ENCODE measurements at regions not wholly inside any gene's neighbourhood (a gene's known extent, or its start where the extent isn't known, plus 50 kb on each side); places are given as distances from the start of the nearest gene placed in this dataset.
A peak's percentile ranks its signal among the peaks of the same experiment; 100 is the strongest.

- TF ChIP-seq CTCF (IDR thresholded peaks at IDR 0.05) (peak in 1 of 6 experiments; percentile 4), POLR2A (IDR thresholded peaks at IDR 0.05) (no peak)
Observed at GRCh38 chr18:25921677-25922421, 168.6 kb downstream of the SS18 start.

Measured in thyroid gland (tissue), 4 donors.